Smooth muscle cell (in vitro differentiated cells): ENCODE measurements at regions not wholly inside any gene's neighbourhood (a gene's known extent, or its start where the extent isn't known, plus 50 kb on each side); places are given as distances from the start of the nearest gene placed in this dataset.

Source experiments
- DNase-seq: peaks from one replicate; lab custom pipeline; 2025; ENCODE audit not compliant: unreplicated experiment; lab: John Stamatoyannopoulos, UW
- H2AFZ ChIP-seq: fragments of 200-600 bp; sonication (generic); 2 replicates; pipeline ENCODE4 v1.6.0; 2016; ENCODE audit warnings: antibody characterized with exemption, low read depth, mild to moderate bottlenecking
- H3F3A ChIP-seq: fragments of 200-600 bp; sonication (generic); 2 replicates; pipeline ENCODE4 v1.6.0; 2017; ENCODE audit warnings: antibody characterized with exemption, low read depth
- H3K27ac ChIP-seq: fragments of 200-600 bp; sonication (generic); 2 replicates; pipeline ENCODE4 v1.5.1; 2016; ENCODE audit warnings: low read depth, mild to moderate bottlenecking
- H3K27me3 ChIP-seq: fragments of 200-600 bp; sonication (generic); 2 replicates; pipeline ENCODE4 v1.6.1; 2016; ENCODE audit warnings: low read depth, mild to moderate bottlenecking
- H3K36me3 ChIP-seq: fragments of 200-600 bp; sonication (generic); 2 replicates; pipeline ENCODE4 v1.5.1; 2016; ENCODE audit warnings: low read depth
- H3K4me1 ChIP-seq: fragments of 200-600 bp; sonication (generic); 2 replicates; pipeline ENCODE4 v1.5.1; 2016; ENCODE audit warnings: low read depth
- H3K4me2 ChIP-seq: fragments of 200-600 bp; sonication (generic); 2 replicates; pipeline ENCODE4 v1.6.0; 2016; ENCODE audit warnings: mild to moderate bottlenecking
- H3K4me3 ChIP-seq: fragments of 200-600 bp; sonication (generic); 2 replicates; pipeline ENCODE4 v1.5.1; 2016; ENCODE audit warnings: mild to moderate bottlenecking
- H3K79me2 ChIP-seq: fragments of 200-600 bp; sonication (generic); 2 replicates; pipeline ENCODE4 v1.6.0; 2016; ENCODE audit warnings: low read depth, mild to moderate bottlenecking
- H3K9ac ChIP-seq: fragments of 200-600 bp; sonication (generic); 2 replicates; pipeline ENCODE4 v1.6.0; 2016; ENCODE audit warnings: low read depth
- H3K9me3 ChIP-seq: fragments of 200-600 bp; sonication (generic); replicated peaks from 2 replicates; pipeline ENCODE4 v1.5.1; 2016; ENCODE audit warnings: low read depth
- H4K20me1 ChIP-seq: fragments of 200-600 bp; sonication (generic); 2 replicates; pipeline ENCODE4 v1.6.0; 2016; ENCODE audit warnings: low read depth
- CTCF ChIP-seq: fragments of 200-600 bp; sonication (generic); IDR thresholded peaks from 2 replicates; pipeline ENCODE4 v1.5.1; 2017; ENCODE audit warnings: borderline replicate concordance, mild to moderate bottlenecking, antibody characterized with exemption; ENCODE audit not compliant: insufficient read depth, poor library complexity, severe bottlenecking
- WGBS: methylation state at CpG from one replicate; pipeline ENCODE4 v1.1.7; 2016; ENCODE audit warnings: low lambda C conversion rate; 5-methylcytosine and 5-hydroxymethylcytosine counted together

- Histone ChIP-seq H3K79me2 (no peaks in the 10 kb centered on the region), H3K9ac (no peak overlapping the region), H3K27me3 (peaks cover 25% of the 10 kb centered on the region), H3K4me1 (peaks cover 5% of the 10 kb centered on the region), H2AFZ (no peak overlapping the region), H3K27ac (no peak overlapping the region), H3K4me3 (no peak overlapping the region), H3K4me2 (no peak overlapping the region), H3F3A (no peaks in the 10 kb centered on the region), H4K20me1 (no peaks in the 10 kb centered on the region), H3K9me3 (no peaks in the 10 kb centered on the region), H3K36me3 (no peaks in the 10 kb centered on the region)
- no peak for TF ChIP-seq CTCF
- DNase-seq: no peak
- 93% methylated on average over 8 of the region's 8 CpGs for WGBS
These were observed 256.5 kb upstream of the NR4A3 start for GRCh38 chr9:99565203-99565602.

GRCh38 chr9:99567436-99567835 lies 254.2 kb upstream of the NR4A3 start:
- no peaks in the 10 kb centered on the region for H4K20me1 ChIP-seq
- WGBS: 88% methylated on average over 2 of the region's 2 CpGs
- TF ChIP-seq CTCF: no peak

GRCh38 chr9:99569840-99570239 lies 251.8 kb upstream of the NR4A3 start:
- TF ChIP-seq CTCF: no peak
- H3K79me2 ChIP-seq: no peaks in the 10 kb centered on the region
- H3K9ac ChIP-seq: no peak overlapping the region
- no peaks in the 10 kb centered on the region for H3K36me3 ChIP-seq
- WGBS: 92% methylated on average over 2 of the region's 2 CpGs
- no peak overlapping the region for H3K27ac ChIP-seq
- H3K4me2 ChIP-seq: no peak overlapping the region
- no peak for DNase-seq
- H4K20me1 ChIP-seq: no peaks in the 10 kb centered on the region
- peaks cover 24% of the 10 kb centered on the region for H3K27me3 ChIP-seq
- no peaks in the 10 kb centered on the region for H3F3A ChIP-seq
- no peak overlapping the region for H2AFZ ChIP-seq
- no peaks in the 10 kb centered on the region for H3K4me1 ChIP-seq
- no peak overlapping the region for H3K4me3 ChIP-seq
- H3K9me3 ChIP-seq: no peaks in the 10 kb centered on the region

More at GRCh38 chr9:99567436-99567835, 254.2 kb upstream of the NR4A3 start:
- H3F3A ChIP-seq: no peaks in the 10 kb centered on the region
- no peak overlapping the region for H3K9ac ChIP-seq
- H3K79me2 ChIP-seq: no peaks in the 10 kb centered on the region
- DNase-seq: no peak
- H3K4me3 ChIP-seq: no peak overlapping the region
- H3K4me2 ChIP-seq: no peak overlapping the region
- H3K9me3 ChIP-seq: no peaks in the 10 kb centered on the region
- no peak overlapping the region for H3K27ac ChIP-seq
- H3K27me3 ChIP-seq: peaks cover 25% of the 10 kb centered on the region
- peaks cover 5% of the 10 kb centered on the region for H3K4me1 ChIP-seq
- H3K36me3 ChIP-seq: no peaks in the 10 kb centered on the region
- no peak overlapping the region for H2AFZ ChIP-seq

- Histone ChIP-seq H3K9ac (no peak overlapping the region), H4K20me1 (no peaks in the 10 kb centered on the region), H3K27ac (no peak overlapping the region), H2AFZ (no peak overlapping the region), H3K9me3 (no peaks in the 10 kb centered on the region), H3F3A (no peaks in the 10 kb centered on the region), H3K4me2 (no peak overlapping the region), H3K4me1 (no peaks in the 10 kb centered on the region), H3K36me3 (no peaks in the 10 kb centered on the region), H3K79me2 (no peaks in the 10 kb centered on the region), H3K4me3 (no peak overlapping the region), H3K27me3 (peaks cover 8% of the 10 kb centered on the region)
- WGBS: 55% methylated on average over 4 of the region's 4 CpGs
- no peak for TF ChIP-seq CTCF
- no peak for DNase-seq
These were observed 249.1 kb upstream of the NR4A3 start for GRCh38 chr9:99572567-99572966.
